SK-N-SH (cell line): ENCODE measurements at regions not wholly inside any gene's neighbourhood (a gene's known extent, or its start where the extent isn't known, plus 50 kb on each side); places are given as distances from the start of the nearest gene placed in this dataset.

ENCODE experiments used
- CTCF ChIA-PET: fragments of 300-600, 350-600 bp; formaldehyde crosslinking; extraction: SDS; loops from one replicate; lab custom pipeline; 2021; lab: Yijun Ruan, JAX
- POLR2A ChIA-PET: fragments of 350-600 bp; sonication (Branson Sonifier 250); formaldehyde crosslinking; extraction: SDS; loops from one replicate; lab custom pipeline; 2020; ENCODE audit warnings: antibody characterized with exemption, inconsistent platforms; lab: Yijun Ruan, JAX
- DNase-seq: peaks from one replicate; pipeline ENCODE4 v3.0.0; 2012
- H2AFZ ChIP-seq: fragments of 200-600 bp; sonication (generic); 2 replicates; pipeline ENCODE4 v1.8.1; 2016; ENCODE audit warnings: antibody characterized with exemption, mild to moderate bottlenecking, low read depth
- H3F3A ChIP-seq: fragments of 200-600 bp; sonication (generic); replicated peaks from 2 replicates; pipeline ENCODE3; 2016; ENCODE audit warnings: antibody characterized with exemption, mild to moderate bottlenecking; ENCODE audit not compliant: insufficient read depth
- H3K27ac ChIP-seq, 2 experiments: fragments of 200-500 bp in 1 of 2; fragments of 200-600 bp in 1 of 2; sonication (Bioruptor generic) in 1 of 2; sonication (generic), shearing (Covaris generic) in 1 of 2; 2 replicates each; pipeline versions ENCODE4 v1.5.1 to v1.6.1; 2014 to 2016; ENCODE audit warnings: low read depth in 2 of 2, inconsistent platforms in 1 of 2, low read length in 1 of 2, mild to moderate bottlenecking in 1 of 2, mixed read lengths in 1 of 2
- H3K27me3 ChIP-seq: fragments of 200-600 bp; sonication (generic), shearing (Covaris generic); 2 replicates; pipeline ENCODE4 v1.6.1; 2016; ENCODE audit warnings: mixed run types; ENCODE audit not compliant: insufficient read depth
- H3K36me3 ChIP-seq, 2 experiments: fragments of 200-500 bp in 1 of 2; fragments of 200-600 bp in 1 of 2; sonication (Bioruptor generic) in 1 of 2; sonication (generic) in 1 of 2; replicated peaks in 1 of 2; 2 replicates each; pipeline versions ENCODE3 to v1.5.1; 2014 to 2016; ENCODE audit warnings: low read length in 1 of 2, mild to moderate bottlenecking in 1 of 2; ENCODE audit not compliant: insufficient read depth in 2 of 2, control insufficient read depth in 1 of 2
- H3K4me1 ChIP-seq, 2 experiments: fragments of 200-500 bp in 1 of 2; fragments of 200-600 bp in 1 of 2; sonication (Bioruptor generic) in 1 of 2; sonication (generic), shearing (Covaris generic) in 1 of 2; 2 replicates each; pipeline versions ENCODE4 v1.5.1 to v1.6.1; 2014 to 2016; ENCODE audit warnings: low read depth in 1 of 2, low read length in 1 of 2, mixed run types in 1 of 2; ENCODE audit not compliant: insufficient read depth in 2 of 2, control insufficient read depth in 1 of 2
- H3K4me2 ChIP-seq: fragments of 200-600 bp; sonication (generic), shearing (Covaris generic); 2 replicates; pipeline ENCODE4 v1.6.1; 2017; ENCODE audit warnings: mixed run types
- H3K4me3 ChIP-seq, 2 experiments: fragments of 200-500 bp in 1 of 2; fragments of 200-600 bp in 1 of 2; sonication (Bioruptor generic) in 1 of 2; sonication (generic), shearing (Covaris generic) in 1 of 2; 2 replicates each; pipeline versions ENCODE4 v1.5.1 to v1.8.1; 2014 to 2016; ENCODE audit warnings: low read depth in 2 of 2, inconsistent platforms in 1 of 2, low read length in 1 of 2, mild to moderate bottlenecking in 1 of 2, mixed read lengths in 1 of 2, moderate library complexity in 1 of 2
- H3K79me2 ChIP-seq: fragments of 200-600 bp; sonication (generic); 2 replicates; pipeline ENCODE4 v1.8.1; 2017; ENCODE audit warnings: mild to moderate bottlenecking; ENCODE audit not compliant: insufficient read depth
- H3K9ac ChIP-seq: fragments of 200-600 bp; sonication (generic); 2 replicates; pipeline ENCODE4 v1.6.1; 2017; ENCODE audit warnings: mixed run types
- H3K9me2 ChIP-seq: fragments of 200-600 bp; sonication (generic); 2 replicates; pipeline ENCODE4 v1.6.1; 2017; ENCODE audit warnings: mixed run types
- H3K9me3 ChIP-seq: fragments of 200-600 bp; sonication (generic); 2 replicates; pipeline ENCODE4 v1.6.1; 2017; ENCODE audit warnings: mixed run types, mild to moderate bottlenecking, moderate library complexity
- H4K20me1 ChIP-seq: fragments of 200-600 bp; sonication (generic); 2 replicates; pipeline ENCODE4 v1.6.1; 2017; ENCODE audit warnings: mild to moderate bottlenecking, mixed run types; ENCODE audit not compliant: insufficient read depth
- CHD2 ChIP-seq: fragments of 150-350 bp; IDR thresholded peaks from 2 replicates; pipeline ENCODE4 v1.6.1; 2018; ENCODE audit warnings: low read length; ENCODE audit not compliant: partially characterized antibody
- EP300 ChIP-seq, 2 experiments: IDR thresholded peaks; 2 replicates each; pipeline versions ENCODE4 v1.4.0 to v1.6.1; 2012; ENCODE audit warnings: borderline replicate concordance in 1 of 2, low read depth in 1 of 2, low read length in 1 of 2
- EZH2phosphoT487 ChIP-seq: fragments of 200-600 bp; sonication (generic); IDR thresholded peaks from 2 replicates; pipeline ENCODE4 v1.6.1; 2017; ENCODE audit warnings: low read depth, mixed run types, mild to moderate bottlenecking, antibody characterized with exemption, moderate library complexity, borderline replicate concordance
- FOXJ3 ChIP-seq: sonication (generic); formaldehyde crosslinking; IDR thresholded peaks from 2 replicates; pipeline ENCODE4 v1.5.1; 2020; ENCODE audit warnings: mild to moderate bottlenecking, missing genetic modification reagents
- GABPA ChIP-seq: IDR thresholded peaks from 2 replicates; pipeline ENCODE4 v1.4.0; 2012; ENCODE audit warnings: low read depth, mild to moderate bottlenecking
- GATA2 ChIP-seq: sonication (generic); formaldehyde crosslinking; IDR thresholded peaks from 2 replicates; pipeline ENCODE4 v1.5.0; 2020; ENCODE audit warnings: mild to moderate bottlenecking, missing genetic modification reagents
- IRF3 ChIP-seq: fragments of 150-350 bp; IDR thresholded peaks from 2 replicates; pipeline ENCODE4 v1.6.1; 2016; ENCODE audit warnings: mild to moderate bottlenecking, low read depth, low read length
- JUND ChIP-seq: IDR thresholded peaks from 2 replicates; pipeline ENCODE4 v1.4.0; 2012
- NFIC ChIP-seq: IDR thresholded peaks from 2 replicates; pipeline ENCODE4 v1.4.0; 2012; ENCODE audit warnings: borderline replicate concordance
- RAD21 ChIP-seq: IDR thresholded peaks from 2 replicates; pipeline ENCODE4 v1.6.1; 2012; ENCODE audit warnings: mild to moderate bottlenecking, low read length
- RCOR1 ChIP-seq: fragments of 150-350 bp; IDR thresholded peaks from 2 replicates; pipeline ENCODE4 v1.6.1; 2017; ENCODE audit warnings: antibody characterized with exemption, low read length
- RXRA ChIP-seq: IDR thresholded peaks from 2 replicates; pipeline ENCODE4 v1.4.0; 2012; ENCODE audit warnings: low read depth, mild to moderate bottlenecking, borderline replicate concordance
- SIN3A ChIP-seq: IDR thresholded peaks from 2 replicates; pipeline ENCODE4 v1.6.1; 2012; ENCODE audit warnings: low read depth, mild to moderate bottlenecking, low read length, moderate library complexity, borderline replicate concordance
- SMC3 ChIP-seq: IDR thresholded peaks from 2 replicates; pipeline ENCODE4 v1.6.1; 2012; ENCODE audit warnings: low read depth, low read length, improper control_type of control experiment
- TAF1 ChIP-seq: IDR thresholded peaks from 2 replicates; pipeline ENCODE4 v1.6.1; 2012; ENCODE audit warnings: low read depth, mild to moderate bottlenecking, low read length, moderate library complexity, borderline replicate concordance
- TCF12 ChIP-seq: IDR thresholded peaks from 2 replicates; pipeline ENCODE4 v1.4.0; 2012
- TEAD4 ChIP-seq: IDR thresholded peaks from 2 replicates; pipeline ENCODE4 v1.4.0; 2012; ENCODE audit warnings: mild to moderate bottlenecking, borderline replicate concordance; ENCODE audit not compliant: insufficient read depth
- USF1 ChIP-seq: IDR thresholded peaks from 2 replicates; pipeline ENCODE4 v1.4.0; 2012; ENCODE audit warnings: low read depth, borderline replicate concordance
- YY1 ChIP-seq: IDR thresholded peaks from 2 replicates; pipeline ENCODE4 v1.4.0; 2012; ENCODE audit warnings: low read depth, mild to moderate bottlenecking
- WGBS: methylation state at CpG from one replicate; pipeline ENCODE4 v1.1.6; 2017; ENCODE audit warnings: low lambda C conversion rate; 5-methylcytosine and 5-hydroxymethylcytosine counted together
- TF ChIP-seq, protein P1 (sequence below): IDR thresholded peaks from 2 replicates; pipeline ENCODE4; 2012

- Histone ChIP-seq H3K9me2 (no peaks in the 10 kb centered on the region), H3K27ac (no peak overlapping the region), H3K27me3 (no peaks in the 10 kb centered on the region), H4K20me1 (no peaks in the 10 kb centered on the region), H3K9ac (no peak overlapping the region), H3K4me1 (peaks cover 0 to 37% of the 10 kb centered on the region in 2 experiments; a peak in 2 of 4 replicates), H3K36me3 (no peaks in the 10 kb centered on the region), H2AFZ (no peak overlapping the region), H3K79me2 (no peaks in the 10 kb centered on the region), H3K9me3 (no peaks in the 10 kb centered on the region), H3K4me2 (no peak overlapping the region), H3F3A (no peaks in the 10 kb centered on the region), H3K4me3 (no peak overlapping the region)
- TF ChIP-seq CHD2 (no peak), EZH2phosphoT487 (no peak), GABPA (no peak), SMC3 (no peak), NFIC (no peak), USF1 (no peak), IRF3 (no peak), EP300 (IDR thresholded peaks at IDR 0.05; ENCODE audit: borderline replicate concordance in 1 of 2, low read depth in 1 of 2, low read length in 1 of 2) (no peak)
- TF ChIP-seq, protein P1, sequence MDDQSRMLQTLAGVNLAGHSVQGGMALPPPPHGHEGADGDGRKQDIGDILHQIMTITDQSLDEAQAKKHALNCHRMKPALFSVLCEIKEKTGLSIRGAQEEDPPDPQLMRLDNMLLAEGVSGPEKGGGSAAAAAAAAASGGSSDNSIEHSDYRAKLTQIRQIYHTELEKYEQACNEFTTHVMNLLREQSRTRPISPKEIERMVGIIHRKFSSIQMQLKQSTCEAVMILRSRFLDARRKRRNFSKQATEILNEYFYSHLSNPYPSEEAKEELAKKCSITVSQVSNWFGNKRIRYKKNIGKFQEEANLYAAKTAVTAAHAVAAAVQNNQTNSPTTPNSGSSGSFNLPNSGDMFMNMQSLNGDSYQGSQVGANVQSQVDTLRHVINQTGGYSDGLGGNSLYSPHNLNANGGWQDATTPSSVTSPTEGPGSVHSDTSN: no peak
- 63% methylated on average over 2 of the region's 2 CpGs for WGBS
- POLR2A ChIA-PET: no interaction called here
- no peak for DNase-seq
- CTCF ChIA-PET: interaction anchor here (1.3 kb wide), 1 partner anchor 55 kb away, joined by 4 read pairs; no protein-coding TSS in a partner anchor
Measured at GRCh38 chr12:111219440-111219839, 149.5 kb downstream of the PHETA1 start.

- no peaks in the 10 kb centered on the region for H4K20me1 ChIP-seq
- peaks cover 0 to 34% of the 10 kb centered on the region in 2 experiments; a peak in 2 of 4 replicates for H3K4me1 ChIP-seq
- no peak overlapping the region for H3K4me2 ChIP-seq
- CTCF ChIA-PET: no interaction called here
- no peak for DNase-seq
- peak overlapping the region in 1 of 2 experiments; percentile 4; a peak in 1 of 4 replicates for H3K27ac ChIP-seq
- no peaks in the 10 kb centered on the region for H3F3A ChIP-seq
- POLR2A ChIA-PET: no interaction called here
- no peaks in the 10 kb centered on the region for H3K9me3 ChIP-seq
- H2AFZ ChIP-seq: no peak overlapping the region
- no peak overlapping the region for H3K4me3 ChIP-seq
- no peaks in the 10 kb centered on the region for H3K9me2 ChIP-seq
- 70% methylated on average over 6 of the region's 6 CpGs for WGBS
- H3K79me2 ChIP-seq: no peaks in the 10 kb centered on the region
- no peaks in the 10 kb centered on the region for H3K36me3 ChIP-seq
- no peaks in the 10 kb centered on the region for H3K27me3 ChIP-seq
- H3K9ac ChIP-seq: no peak overlapping the region
- no peak for TF ChIP-seq CHD2
- TF ChIP-seq FOXJ3 (CRISPR knock-in tag): no peak
- no peak for TF ChIP-seq RCOR1
- TF ChIP-seq USF1: no peak
- TF ChIP-seq TAF1: no peak
- no peak for TF ChIP-seq TCF12
- no peak for TF ChIP-seq GATA2
- no peak for TF ChIP-seq EP300 (IDR thresholded peaks at IDR 0.05; ENCODE audit: borderline replicate concordance in 1 of 2, low read depth in 1 of 2, low read length in 1 of 2)
- TF ChIP-seq, protein P1: no peak
- TF ChIP-seq SIN3A: no peak
- TF ChIP-seq YY1: no peak
- no peak for TF ChIP-seq IRF3
- no peak for TF ChIP-seq GABPA
- no peak for TF ChIP-seq JUND
- no peak for TF ChIP-seq RAD21
- no peak for TF ChIP-seq TEAD4
- TF ChIP-seq RXRA: no peak
Measured at GRCh38 chr12:111218499-111218898, 150.4 kb downstream of the PHETA1 start.
